Epithelial cell of prostate (primary cell): ENCODE measurements at regions not wholly inside any gene's neighbourhood (a gene's known extent, or its start where the extent isn't known, plus 50 kb on each side); places are given as distances from the start of the nearest gene placed in this dataset.
A peak's percentile ranks its signal among the peaks of the same experiment; 100 is the strongest.

Experiments
- DNase-seq: peaks from one replicate; pipeline ENCODE4 v3.0.0-alpha.2; 2011; ENCODE audit warnings: low read depth, low spot score
- H3K27ac ChIP-seq: fragments of 450-650 bp; 2 replicates; pipeline ENCODE4 v1.5.1; 2017; ENCODE audit warnings: mild to moderate bottlenecking

- peak overlapping the region; percentile 71 for H3K27ac ChIP-seq
- DNase-seq: no peak
Observed at GRCh38 chr15:39181056-39181747, 399.7 kb upstream of the THBS1 start.

GRCh38 chr15:39181940-39182339, 398.9 kb upstream of the THBS1 start:
- DNase-seq: no peak
- peak overlapping the region; percentile 71 for H3K27ac ChIP-seq

GRCh38 chr15:39183164-39183881, 397.6 kb upstream of the THBS1 start:
- DNase-seq: no peak
- peak overlapping the region; percentile 71 for H3K27ac ChIP-seq

GRCh38 chr15:39184701-39185390, 396.0 kb upstream of the THBS1 start:
- DNase-seq: peak; percentile 69
- peak overlapping the region; percentile 71 for H3K27ac ChIP-seq

- peak overlapping the region; percentile 95 for H3K27ac ChIP-seq
- DNase-seq: no peak
Observed at GRCh38 chr15:39188314-39188713, 392.6 kb upstream of the THBS1 start.

GRCh38 chr15:39188930-39189329, 391.9 kb upstream of the THBS1 start:
- DNase-seq: peak; percentile 80
- H3K27ac ChIP-seq: peak overlapping the region; percentile 95

- DNase-seq: peak; percentile 65
- H3K27ac ChIP-seq: peak overlapping the region; percentile 95
Observed at GRCh38 chr15:39191871-39192291, 389.0 kb upstream of the THBS1 start.

- no peak for DNase-seq
- peak overlapping the region; percentile 95 for H3K27ac ChIP-seq
Observed at GRCh38 chr15:39192351-39192750, 388.5 kb upstream of the THBS1 start.

GRCh38 chr15:39192979-39193560, 387.8 kb upstream of the THBS1 start:
- DNase-seq: no peak
- H3K27ac ChIP-seq: peak overlapping the region; percentile 95

GRCh38 chr15:39193611-39194010, 387.3 kb upstream of the THBS1 start:
- peak overlapping the region; percentile 95 for H3K27ac ChIP-seq
- DNase-seq: no peak

- H3K27ac ChIP-seq: peak overlapping the region; percentile 95
- no peak for DNase-seq
Observed at GRCh38 chr15:39194106-39194830, 386.6 kb upstream of the THBS1 start.

- peak; percentile 92 for DNase-seq
- peak overlapping the region; percentile 95 for H3K27ac ChIP-seq
Observed at GRCh38 chr15:39195961-39196486, 384.9 kb upstream of the THBS1 start.

GRCh38 chr15:39198044-39199000, 382.6 kb upstream of the THBS1 start:
- peak overlapping the region; percentile 95 for H3K27ac ChIP-seq
- DNase-seq: peak; percentile 48

GRCh38 chr15:39199076-39199475, 381.8 kb upstream of the THBS1 start:
- DNase-seq: no peak
- peak overlapping the region; percentile 95 for H3K27ac ChIP-seq

GRCh38 chr15:39200586-39200985, 380.3 kb upstream of the THBS1 start:
- DNase-seq: no peak
- peak overlapping the region; percentile 95 for H3K27ac ChIP-seq

- peak overlapping the region; percentile 95 for H3K27ac ChIP-seq
- peak; percentile 37 for DNase-seq
Observed at GRCh38 chr15:39202641-39203040, 378.2 kb upstream of the THBS1 start.

- no peak for DNase-seq
- peak overlapping the region; percentile 95 for H3K27ac ChIP-seq
Observed at GRCh38 chr15:39204031-39204430, 376.8 kb upstream of the THBS1 start.

GRCh38 chr15:39205081-39205480, 375.8 kb upstream of the THBS1 start:
- no peak for DNase-seq
- peak overlapping the region; percentile 95 for H3K27ac ChIP-seq
